ENCODE measurements at regions not wholly inside any gene's neighbourhood (a gene's known extent, or its start where the extent isn't known, plus 50 kb on each side); places are given as distances from the start of the nearest gene placed in this dataset.

DNA sequence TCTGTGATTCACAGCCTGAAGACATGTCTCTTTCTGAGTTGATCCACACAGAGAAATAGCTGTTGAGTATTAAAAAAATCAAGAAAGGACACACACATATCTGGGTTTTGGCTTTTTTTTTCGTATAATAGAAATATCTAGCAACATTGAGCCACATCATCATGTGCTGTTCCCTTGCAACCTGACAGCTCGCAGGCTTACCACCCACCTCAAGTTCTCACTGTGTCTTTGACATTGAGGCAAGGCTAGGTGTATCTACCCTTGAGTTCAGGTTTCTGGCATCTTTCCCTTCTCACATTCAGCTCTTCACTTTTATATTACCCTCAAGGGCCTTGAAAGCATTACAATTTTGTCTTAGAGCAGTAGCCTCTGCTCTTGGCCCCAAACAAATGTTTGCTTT, 490.3 kb upstream of the KIRREL3 start:
- H3K4me1 Mint-ChIP-seq (ENCODE audit: low read depth) = no peaks in the 10 kb centered on the region
- TF ChIP-seq, protein P1, sequence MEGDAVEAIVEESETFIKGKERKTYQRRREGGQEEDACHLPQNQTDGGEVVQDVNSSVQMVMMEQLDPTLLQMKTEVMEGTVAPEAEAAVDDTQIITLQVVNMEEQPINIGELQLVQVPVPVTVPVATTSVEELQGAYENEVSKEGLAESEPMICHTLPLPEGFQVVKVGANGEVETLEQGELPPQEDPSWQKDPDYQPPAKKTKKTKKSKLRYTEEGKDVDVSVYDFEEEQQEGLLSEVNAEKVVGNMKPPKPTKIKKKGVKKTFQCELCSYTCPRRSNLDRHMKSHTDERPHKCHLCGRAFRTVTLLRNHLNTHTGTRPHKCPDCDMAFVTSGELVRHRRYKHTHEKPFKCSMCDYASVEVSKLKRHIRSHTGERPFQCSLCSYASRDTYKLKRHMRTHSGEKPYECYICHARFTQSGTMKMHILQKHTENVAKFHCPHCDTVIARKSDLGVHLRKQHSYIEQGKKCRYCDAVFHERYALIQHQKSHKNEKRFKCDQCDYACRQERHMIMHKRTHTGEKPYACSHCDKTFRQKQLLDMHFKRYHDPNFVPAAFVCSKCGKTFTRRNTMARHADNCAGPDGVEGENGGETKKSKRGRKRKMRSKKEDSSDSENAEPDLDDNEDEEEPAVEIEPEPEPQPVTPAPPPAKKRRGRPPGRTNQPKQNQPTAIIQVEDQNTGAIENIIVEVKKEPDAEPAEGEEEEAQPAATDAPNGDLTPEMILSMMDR (IDR thresholded peaks at IDR 0.05) = no peak
- H3K27ac Mint-ChIP-seq (ENCODE audit: unreplicated experiment) = no peak overlapping the region
- peaks cover 6% of the 10 kb centered on the region for H3K27me3 Mint-ChIP-seq (ENCODE audit: low read depth)
- H3K36me3 Mint-ChIP-seq (ENCODE audit: low read depth) = no peaks in the 10 kb centered on the region
- H3K9me3 Mint-ChIP-seq (ENCODE audit: low read depth) = peaks cover 11% of the 10 kb centered on the region
- no peak for DNase-seq (ENCODE audit: low spot score)
- no peak overlapping the region for H3K4me3 Mint-ChIP-seq (ENCODE audit: unreplicated experiment)

DNA sequence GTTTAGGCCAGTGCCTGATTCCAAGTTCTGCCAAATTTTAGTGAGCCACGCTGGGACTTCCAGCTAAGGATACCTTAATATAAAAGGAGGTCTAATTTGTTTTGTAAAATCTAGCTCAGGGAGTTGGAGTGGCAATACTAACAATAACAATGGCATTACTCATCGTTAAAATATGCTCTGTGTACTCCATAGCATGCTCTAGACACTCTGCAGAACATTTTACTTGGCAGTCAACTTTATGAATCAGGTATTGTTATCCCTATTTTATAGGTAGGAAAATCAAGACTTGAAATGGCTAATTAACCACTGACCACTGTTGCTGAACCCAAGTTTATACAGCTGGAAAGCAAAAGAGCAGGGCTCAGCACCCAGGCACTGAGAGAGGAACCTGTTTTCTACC, 485.0 kb upstream of the KIRREL3 start:
- Mint-ChIP-seq H3K9me3 (ENCODE audit: low read depth) (peaks cover 2% of the 10 kb centered on the region), H3K27me3 (ENCODE audit: low read depth) (no peaks in the 10 kb centered on the region), H3K4me3 (ENCODE audit: unreplicated experiment) (no peak overlapping the region), H3K4me1 (ENCODE audit: low read depth) (no peaks in the 10 kb centered on the region), H3K27ac (ENCODE audit: unreplicated experiment) (no peak overlapping the region), H3K36me3 (ENCODE audit: low read depth) (no peaks in the 10 kb centered on the region)
- no peak for DNase-seq (ENCODE audit: low spot score)
- TF ChIP-seq, protein P1 (IDR thresholded peaks at IDR 0.05) = no peak

DNA sequence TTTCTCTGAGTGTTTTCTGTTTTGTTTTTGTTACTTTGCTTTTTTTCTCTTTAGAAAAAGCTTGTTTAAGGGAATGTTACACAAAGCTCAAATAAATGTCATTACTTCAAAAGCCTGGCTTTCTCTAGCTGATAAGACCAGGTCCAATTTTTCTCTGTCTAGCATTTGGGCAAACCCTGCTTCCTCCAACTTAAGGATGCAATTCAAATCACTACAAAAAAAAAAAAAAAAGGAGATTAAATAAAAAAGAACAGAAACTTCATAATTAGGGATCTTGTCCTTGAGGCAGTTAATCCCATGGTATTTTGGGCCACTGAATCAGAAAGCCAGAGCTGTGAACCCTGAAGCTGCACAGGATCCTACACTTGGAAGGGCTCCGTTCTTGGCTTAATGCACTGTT, 480.8 kb upstream of the KIRREL3 start:
- Mint-ChIP-seq H3K4me1 (ENCODE audit: low read depth) (no peaks in the 10 kb centered on the region), H3K36me3 (ENCODE audit: low read depth) (no peaks in the 10 kb centered on the region), H3K9me3 (ENCODE audit: low read depth) (no peaks in the 10 kb centered on the region), H3K4me3 (ENCODE audit: unreplicated experiment) (no peak overlapping the region), H3K27ac (ENCODE audit: unreplicated experiment) (no peak overlapping the region), H3K27me3 (ENCODE audit: low read depth) (peaks cover 6% of the 10 kb centered on the region)
- DNase-seq (ENCODE audit: low spot score) = no peak
- TF ChIP-seq, protein P1 (IDR thresholded peaks at IDR 0.05) = no peak

DNA sequence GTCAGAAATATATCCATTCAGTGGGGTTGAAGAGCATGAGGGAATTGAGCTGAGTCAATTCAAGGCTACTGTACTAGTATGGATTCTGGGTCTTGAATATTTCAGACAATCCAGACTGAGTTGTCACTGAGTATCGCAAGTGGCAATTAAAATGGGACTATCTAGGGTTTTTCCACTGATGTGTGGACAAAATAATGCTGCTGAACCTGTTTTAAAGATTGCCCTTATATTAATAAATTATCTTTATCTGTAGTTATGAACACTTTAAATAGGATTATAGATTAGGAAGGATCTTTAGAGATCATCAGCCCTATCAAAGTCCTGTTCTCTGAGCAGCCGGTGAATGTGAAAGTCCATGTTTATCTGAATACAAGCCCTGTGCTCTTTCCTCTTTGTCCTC, 478.3 kb upstream of the KIRREL3 start:
- H3K4me3 Mint-ChIP-seq (ENCODE audit: unreplicated experiment) = no peak overlapping the region
- no peaks in the 10 kb centered on the region for H3K36me3 Mint-ChIP-seq (ENCODE audit: low read depth)
- DNase-seq (ENCODE audit: low spot score) = no peak
- H3K27me3 Mint-ChIP-seq (ENCODE audit: low read depth) = peaks cover 12% of the 10 kb centered on the region
- no peaks in the 10 kb centered on the region for H3K9me3 Mint-ChIP-seq (ENCODE audit: low read depth)
- TF ChIP-seq, protein P1 (IDR thresholded peaks at IDR 0.05) = no peak
- H3K4me1 Mint-ChIP-seq (ENCODE audit: low read depth) = no peaks in the 10 kb centered on the region
- H3K27ac Mint-ChIP-seq (ENCODE audit: unreplicated experiment) = no peak overlapping the region

DNA sequence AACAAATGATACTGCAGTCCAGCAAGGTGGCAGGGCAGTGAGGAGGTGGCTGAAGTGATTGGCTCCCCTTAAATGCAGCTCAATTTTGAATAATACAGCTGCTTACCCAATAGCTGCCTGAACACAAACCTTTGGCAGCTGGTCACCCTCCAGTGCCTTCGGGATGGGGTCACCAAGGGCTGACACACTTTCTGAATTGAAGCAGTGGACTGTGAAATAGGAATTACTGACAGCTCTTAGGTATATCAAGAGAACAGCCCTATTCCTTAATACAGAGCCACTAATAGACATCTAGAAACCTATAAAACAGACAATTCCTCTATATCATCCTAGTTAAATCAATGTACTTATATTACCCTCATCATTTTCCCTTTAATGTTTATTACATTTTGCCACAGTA, 474.2 kb upstream of the KIRREL3 start:
- TF ChIP-seq, protein P1 (IDR thresholded peaks at IDR 0.05) = no peak
- H3K4me1 Mint-ChIP-seq (ENCODE audit: low read depth) = no peaks in the 10 kb centered on the region
- peaks cover 12% of the 10 kb centered on the region for H3K27me3 Mint-ChIP-seq (ENCODE audit: low read depth)
- no peak overlapping the region for H3K4me3 Mint-ChIP-seq (ENCODE audit: unreplicated experiment)
- DNase-seq (ENCODE audit: low spot score) = no peak
- H3K36me3 Mint-ChIP-seq (ENCODE audit: low read depth) = no peaks in the 10 kb centered on the region
- H3K9me3 Mint-ChIP-seq (ENCODE audit: low read depth) = no peaks in the 10 kb centered on the region
- H3K27ac Mint-ChIP-seq (ENCODE audit: unreplicated experiment) = no peak overlapping the region
